K562 (cell line): ENCODE measurements at regions not wholly inside any gene's neighbourhood (a gene's known extent, or its start where the extent isn't known, plus 50 kb on each side); places are given as distances from the start of the nearest gene placed in this dataset.

ENCODE experiments used
- ATAC-seq: fragments of 200-7000 bp; cut with Tn5 transposase; 3 replicates; pipeline ENCODE4 v1.9.1; 2020; ENCODE audit warnings: moderate library complexity
- BruUV-seq: library from RNA; stranded (reverse); fragments of 400-500 nt; replicated peaks from 2 replicates; lab custom pipeline; 2021; lab: Mats Ljungman, UMichigan
- CTCF ChIA-PET: fragments of 300-600 bp; formaldehyde crosslinking; extraction: SDS; loops from one replicate; lab custom pipeline; 2021; ENCODE audit warnings: low intra/inter-chr PET ratio; lab: Yijun Ruan, JAX
- POLR2A ChIA-PET: fragments of 300-600, 350-650 bp; sonication (Branson Sonifier 250); formaldehyde crosslinking; extraction: SDS; loops from one replicate; lab custom pipeline; 2021; ENCODE audit warnings: antibody characterized with exemption, inconsistent platforms; lab: Yijun Ruan, JAX
- DNase-seq, 4 experiments: peaks; one replicate each; pipeline versions ENCODE4 v3.0.0 to v3.0.0-alpha.2; 2011 to 2018; ENCODE audit warnings: low spot score in 3 of 4, mixed read lengths in 3 of 4; ENCODE audit errors: extremely low read depth in 1 of 4
- FAIRE-seq: peaks from 2 replicates; lab custom pipeline; 2011; peaks lifted over from hg19 to GRCh38; lab: Jason Lieb, UNC
- H2AFZ ChIP-seq: 2 replicates; pipeline ENCODE4 v1.6.0; 2011; ENCODE audit warnings: low read depth, low read length, control low read depth, inconsistent platforms
- H3K27ac ChIP-seq: fragments of 200-600 bp; 3 replicates; pipeline ENCODE4 v1.8.0; 2011; ENCODE audit warnings: low read depth, mild to moderate bottlenecking, control low read depth, inconsistent platforms, low read length, moderate library complexity, mixed read lengths; ENCODE audit errors: extremely low read depth
- H3K27me3 ChIP-seq, 2 experiments: fragments of 300-600 bp in 1 of 2; 2 replicates in 1 of 2; 3 replicates in 1 of 2; pipeline versions ENCODE4 v1.6.0 to v1.8.0; 2011; ENCODE audit warnings: inconsistent platforms in 2 of 2, low read length in 2 of 2, mild to moderate bottlenecking in 1 of 2, mixed read lengths in 1 of 2, moderate library complexity in 1 of 2; ENCODE audit not compliant: control insufficient read depth in 2 of 2, insufficient read depth in 2 of 2
- H3K36me3 ChIP-seq: fragments of 300-600 bp; 3 replicates; pipeline ENCODE4 v1.8.0; 2011; ENCODE audit warnings: mild to moderate bottlenecking, low read length, inconsistent platforms; ENCODE audit not compliant: control insufficient read depth, insufficient read depth
- H3K4me1 ChIP-seq, 2 experiments: fragments of 200-600 bp in 1 of 2; replicated peaks in 1 of 2; 2 replicates in 1 of 2; 3 replicates in 1 of 2; pipeline versions ENCODE4 v1.5.1 to v1.8.0; 2011; ENCODE audit warnings: inconsistent platforms in 2 of 2, low read length in 2 of 2, mild to moderate bottlenecking in 1 of 2, mixed read lengths in 1 of 2, moderate library complexity in 1 of 2; ENCODE audit not compliant: control insufficient read depth in 2 of 2, insufficient read depth in 2 of 2
- H3K4me2 ChIP-seq: 2 replicates; pipeline ENCODE4 v1.6.1; 2011; ENCODE audit warnings: low read length, control low read depth, inconsistent platforms, mixed read lengths; ENCODE audit not compliant: insufficient read depth
- H3K4me3 ChIP-seq: fragments of 200-600 bp; sonication (generic), shearing (Covaris generic); 2 replicates; pipeline ENCODE4 v1.5.1; 2016; ENCODE audit warnings: control low read depth, inconsistent platforms
- H3K79me2 ChIP-seq: fragments of 200-600 bp; 3 replicates; pipeline ENCODE4 v1.8.0; 2011; ENCODE audit warnings: low read length, inconsistent platforms; ENCODE audit not compliant: control insufficient read depth, insufficient read depth
- H3K9ac ChIP-seq, 2 experiments: 2 replicates each; pipeline versions ENCODE4 v1.6.0 to v1.6.1; 2011; ENCODE audit warnings: low read depth in 2 of 2, low read length in 2 of 2, control low read depth in 1 of 2, inconsistent platforms in 1 of 2, mild to moderate bottlenecking in 1 of 2, mixed read lengths in 1 of 2; ENCODE audit not compliant: insufficient read depth in 1 of 2
- H3K9me1 ChIP-seq: one replicate; pipeline ENCODE4 v1.6.0; 2011; ENCODE audit warnings: inconsistent platforms, mild to moderate bottlenecking, low read length, moderate library complexity; ENCODE audit not compliant: control insufficient read depth, insufficient read depth
- H3K9me3 ChIP-seq: replicated peaks from 2 replicates; pipeline ENCODE4 v1.5.1; 2011; ENCODE audit warnings: low read depth, low read length, inconsistent platforms; ENCODE audit not compliant: control insufficient read depth, insufficient read depth
- H4K20me1 ChIP-seq: replicated peaks from 2 replicates; pipeline ENCODE4 v1.6.1; 2011; ENCODE audit warnings: low read length, inconsistent platforms, mixed read lengths; ENCODE audit not compliant: control insufficient read depth, insufficient read depth
- MEF2D ChIP-seq: conservative IDR thresholded peaks from 2 replicates; pipeline ENCODE4 v1.6.1; 2016; ENCODE audit warnings: low read depth, missing genetic modification characterization, missing compliant biosample characterization
- MTA3 ChIP-seq: fragments of 450-650 bp; formaldehyde crosslinking; IDR thresholded peaks from 2 replicates; pipeline ENCODE4 v1.6.1; 2017; ENCODE audit warnings: mild to moderate bottlenecking, borderline replicate concordance
- PPARD ChIP-seq: fragments of 250-450 bp; sonication (Bioruptor Pico); IDR thresholded peaks from 2 replicates; pipeline ENCODE4 v1.8.0; 2022; ENCODE audit warnings: inconsistent platforms, mild to moderate bottlenecking, moderate library complexity
- ZNF232 ChIP-seq: sonication (generic); formaldehyde crosslinking; IDR thresholded peaks from 2 replicates; pipeline ENCODE4 v1.8.0; 2022; ENCODE audit warnings: mild to moderate bottlenecking, missing genetic modification reagents
- ZNF583 ChIP-seq: fragments of 250-450 bp; sonication (Bioruptor Pico); IDR thresholded peaks from 2 replicates; pipeline ENCODE4 v1.4.0; 2020
- WGBS: fragments of 100-300 bp; shearing (Covaris generic); methylation state at CpG from one replicate; pipeline ENCODE4 v1.1.6; 2016; ENCODE audit warnings: low coverage, mixed read lengths; ENCODE audit not compliant: insufficient coverage; ENCODE audit errors: missing lambda C conversion rate; 5-methylcytosine and 5-hydroxymethylcytosine counted together
- in situ Hi-C: fragments of 300-500 bp; cut with MboI; formaldehyde crosslinking; loops from 4 replicates; pipeline ENCODE4 v1.15.0; 2018; ENCODE audit warnings: inconsistent platforms, mixed read lengths
- intact Hi-C: fragments of 100-400 bp; cut with micrococcal nuclease; formaldehyde crosslinking; loops from 2 replicates; pipeline ENCODE4 v1.14.2; 2022
- TF ChIP-seq, protein P1 (sequence below): sonication (generic); formaldehyde crosslinking; IDR thresholded peaks from 2 replicates; pipeline ENCODE4 v1.4.0; 2020; ENCODE audit warnings: mild to moderate bottlenecking, missing genetic modification reagents
- TF ChIP-seq, protein P2 (sequence below): fragments of 250-450 bp; sonication (Bioruptor Pico); IDR thresholded peaks from 2 replicates; pipeline ENCODE4 v1.5.0; 2021

DNA sequence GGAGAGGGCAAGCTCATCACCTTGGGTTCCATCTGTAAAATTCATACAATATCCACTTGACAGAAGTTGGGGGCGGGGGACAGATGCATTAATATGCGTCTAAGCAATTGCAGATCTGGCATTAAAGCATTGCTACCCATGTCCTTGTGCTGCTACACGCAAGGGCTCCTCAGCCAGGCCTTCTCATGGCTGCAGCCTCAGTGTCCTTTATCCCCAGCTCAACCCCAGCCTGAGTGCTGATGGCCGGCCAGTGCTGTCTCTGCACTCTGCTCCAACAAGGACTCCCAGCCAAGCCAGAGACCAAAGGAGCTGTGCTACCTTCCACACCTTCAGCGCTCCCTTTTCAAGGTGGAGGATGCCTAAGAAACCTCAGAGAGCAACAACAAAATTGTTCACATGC, 188.5 kb upstream of the STXBP5 start:
- H3K36me3 ChIP-seq = no peaks in the 10 kb centered on the region
- H3K4me1 ChIP-seq = peaks cover 0 to 10% of the 10 kb centered on the region in 2 experiments; a peak in 3 of 5 replicates
- H3K9ac ChIP-seq = 0 out of 4 replicates have a peak overlapping the region, but pooled peaks of 1 of the 2 experiments have one; percentile 31
- BruUV-seq = no TSS peak
- H3K4me3 ChIP-seq = no peak overlapping the region
- H4K20me1 ChIP-seq = no peaks in the 10 kb centered on the region
- no peak overlapping the region for H3K4me2 ChIP-seq
- WGBS = 78% methylated on average over 5 of the region's 5 CpGs
- peak overlapping the region; percentile 55 for H2AFZ ChIP-seq
- no peaks in the 10 kb centered on the region for H3K9me3 ChIP-seq
- no peak for TF ChIP-seq MTA3
- TF ChIP-seq ZNF232 (CRISPR knock-in tag) = no peak
- no peak for TF ChIP-seq MEF2D (tag)
- TF ChIP-seq, protein P1, sequence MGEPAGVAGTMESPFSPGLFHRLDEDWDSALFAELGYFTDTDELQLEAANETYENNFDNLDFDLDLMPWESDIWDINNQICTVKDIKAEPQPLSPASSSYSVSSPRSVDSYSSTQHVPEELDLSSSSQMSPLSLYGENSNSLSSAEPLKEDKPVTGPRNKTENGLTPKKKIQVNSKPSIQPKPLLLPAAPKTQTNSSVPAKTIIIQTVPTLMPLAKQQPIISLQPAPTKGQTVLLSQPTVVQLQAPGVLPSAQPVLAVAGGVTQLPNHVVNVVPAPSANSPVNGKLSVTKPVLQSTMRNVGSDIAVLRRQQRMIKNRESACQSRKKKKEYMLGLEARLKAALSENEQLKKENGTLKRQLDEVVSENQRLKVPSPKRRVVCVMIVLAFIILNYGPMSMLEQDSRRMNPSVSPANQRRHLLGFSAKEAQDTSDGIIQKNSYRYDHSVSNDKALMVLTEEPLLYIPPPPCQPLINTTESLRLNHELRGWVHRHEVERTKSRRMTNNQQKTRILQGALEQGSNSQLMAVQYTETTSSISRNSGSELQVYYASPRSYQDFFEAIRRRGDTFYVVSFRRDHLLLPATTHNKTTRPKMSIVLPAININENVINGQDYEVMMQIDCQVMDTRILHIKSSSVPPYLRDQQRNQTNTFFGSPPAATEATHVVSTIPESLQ (CRISPR knock-in tag) = no peak
- TF ChIP-seq, protein P2, sequence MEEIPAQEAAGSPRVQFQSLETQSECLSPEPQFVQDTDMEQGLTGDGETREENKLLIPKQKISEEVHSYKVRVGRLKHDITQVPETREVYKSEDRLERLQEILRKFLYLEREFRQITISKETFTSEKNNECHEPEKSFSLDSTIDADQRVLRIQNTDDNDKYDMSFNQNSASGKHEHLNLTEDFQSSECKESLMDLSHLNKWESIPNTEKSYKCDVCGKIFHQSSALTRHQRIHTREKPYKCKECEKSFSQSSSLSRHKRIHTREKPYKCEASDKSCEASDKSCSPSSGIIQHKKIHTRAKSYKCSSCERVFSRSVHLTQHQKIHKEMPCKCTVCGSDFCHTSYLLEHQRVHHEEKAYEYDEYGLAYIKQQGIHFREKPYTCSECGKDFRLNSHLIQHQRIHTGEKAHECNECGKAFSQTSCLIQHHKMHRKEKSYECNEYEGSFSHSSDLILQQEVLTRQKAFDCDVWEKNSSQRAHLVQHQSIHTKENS = no peak
- no peak for TF ChIP-seq ZNF583
- no peak for TF ChIP-seq PPARD (CRISPR knock-in tag)
- TF ChIP-seq, all 486 proteins: peak for 0
- POLR2A ChIA-PET = interaction anchor here (0.7 kb wide), 1 partner anchor 72 kb away, joined by 3 read pairs; no protein-coding TSS in a partner anchor
- Histone ChIP-seq H3K9me1 (no peaks in the 10 kb centered on the region), H3K27ac (no peak overlapping the region), H3K27me3 (no peaks in the 10 kb centered on the region), H3K79me2 (no peaks in the 10 kb centered on the region)
- peak; percentile 57 for ATAC-seq
- intact Hi-C loops = loop anchor here (5.0 kb wide), 1 partner anchor 113 kb away; no protein-coding TSS in a partner anchor
- DNase-seq = no peak
- CTCF ChIA-PET = no interaction called here
- in situ Hi-C loops = no loop called here
- no peak for FAIRE-seq
